ENCODE measurements at regions not wholly inside any gene's neighbourhood (a gene's known extent, or its start where the extent isn't known, plus 50 kb on each side); places are given as distances from the start of the nearest gene placed in this dataset.

DNA sequence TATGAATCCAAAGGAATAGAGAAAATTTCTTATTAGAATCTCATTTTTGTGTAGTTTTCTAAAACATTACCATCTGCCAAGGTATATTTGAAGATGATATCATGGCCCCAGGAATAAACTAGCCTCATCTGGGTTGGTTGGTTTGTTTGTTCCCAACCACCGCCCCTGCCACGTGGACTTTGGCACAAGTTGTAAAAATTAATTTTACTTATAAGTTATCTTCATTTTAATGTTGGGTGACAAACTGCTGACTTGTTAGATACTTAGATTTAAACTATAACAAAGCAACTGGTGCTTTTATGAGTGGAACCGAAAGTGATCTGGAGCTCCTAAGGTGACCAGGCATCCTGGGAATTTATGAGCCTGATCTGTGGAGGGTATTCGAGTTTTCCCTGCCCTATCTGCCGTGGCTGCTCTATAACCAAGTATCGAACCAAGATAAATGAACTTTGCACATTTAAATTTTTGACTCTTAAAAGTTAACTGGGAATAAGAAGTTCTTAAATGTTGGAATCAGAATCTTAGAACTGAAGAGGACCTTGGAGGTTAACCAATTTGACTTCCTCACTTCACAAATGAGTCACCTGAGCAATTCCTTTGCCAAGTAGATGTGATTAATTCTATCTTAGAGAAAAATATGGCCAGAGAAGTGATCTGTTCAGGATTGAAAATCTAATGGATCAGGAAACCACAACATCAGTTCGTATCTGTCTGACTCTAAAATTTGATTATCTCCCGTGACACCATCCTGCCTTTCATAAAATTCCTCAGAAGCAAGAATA is 129.1 kb upstream of the ARHGAP42 start:
- TF ChIP-seq, protein P1, sequence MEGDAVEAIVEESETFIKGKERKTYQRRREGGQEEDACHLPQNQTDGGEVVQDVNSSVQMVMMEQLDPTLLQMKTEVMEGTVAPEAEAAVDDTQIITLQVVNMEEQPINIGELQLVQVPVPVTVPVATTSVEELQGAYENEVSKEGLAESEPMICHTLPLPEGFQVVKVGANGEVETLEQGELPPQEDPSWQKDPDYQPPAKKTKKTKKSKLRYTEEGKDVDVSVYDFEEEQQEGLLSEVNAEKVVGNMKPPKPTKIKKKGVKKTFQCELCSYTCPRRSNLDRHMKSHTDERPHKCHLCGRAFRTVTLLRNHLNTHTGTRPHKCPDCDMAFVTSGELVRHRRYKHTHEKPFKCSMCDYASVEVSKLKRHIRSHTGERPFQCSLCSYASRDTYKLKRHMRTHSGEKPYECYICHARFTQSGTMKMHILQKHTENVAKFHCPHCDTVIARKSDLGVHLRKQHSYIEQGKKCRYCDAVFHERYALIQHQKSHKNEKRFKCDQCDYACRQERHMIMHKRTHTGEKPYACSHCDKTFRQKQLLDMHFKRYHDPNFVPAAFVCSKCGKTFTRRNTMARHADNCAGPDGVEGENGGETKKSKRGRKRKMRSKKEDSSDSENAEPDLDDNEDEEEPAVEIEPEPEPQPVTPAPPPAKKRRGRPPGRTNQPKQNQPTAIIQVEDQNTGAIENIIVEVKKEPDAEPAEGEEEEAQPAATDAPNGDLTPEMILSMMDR (IDR thresholded peaks at IDR 0.05), result no peak
- no peak for TF ChIP-seq POLR2A (IDR thresholded peaks at IDR 0.05)
